OCI-LY3 (cell line): ENCODE measurements at regions not wholly inside any gene's neighbourhood (a gene's known extent, or its start where the extent isn't known, plus 50 kb on each side); places are given as distances from the start of the nearest gene placed in this dataset.

ENCODE experiments used
- H2AFZ ChIP-seq: fragments of 200-600, 300-600 bp; shearing (Covaris generic); 2 replicates; pipeline ENCODE4 v1.6.0; 2014; ENCODE audit warnings: antibody characterized with exemption, low read depth, low read length
- H3K27ac ChIP-seq: fragments of 200-600, 300-600 bp; sonication (generic); 2 replicates; pipeline ENCODE4 v1.5.1; 2014; ENCODE audit warnings: mild to moderate bottlenecking, low read length, moderate library complexity, mixed read lengths
- H3K27me3 ChIP-seq: fragments of 200-600, 300-600 bp; sonication (generic); 2 replicates; pipeline ENCODE4 v1.6.1; 2014; ENCODE audit warnings: low read depth, low read length, mixed read lengths
- H3K36me3 ChIP-seq: fragments of 200-600, 300-600 bp; sonication (generic); replicated peaks from 2 replicates; pipeline ENCODE3; 2014; ENCODE audit warnings: low read depth, low read length, mixed read lengths
- H3K4me1 ChIP-seq: fragments of 300-600, 200-600 bp; sonication (generic); 2 replicates; pipeline ENCODE4 v1.6.1; 2014; ENCODE audit warnings: low read length, mixed read lengths
- H3K4me2 ChIP-seq: fragments of 200-600, 300-600 bp; sonication (generic); 2 replicates; pipeline ENCODE4 v1.6.1; 2014; ENCODE audit warnings: low read length, mixed read lengths
- H3K4me3 ChIP-seq: fragments of 300-600, 200-600 bp; sonication (generic); 2 replicates; pipeline ENCODE4 v1.5.1; 2014; ENCODE audit warnings: antibody characterized with exemption, mild to moderate bottlenecking, low read length, moderate library complexity
- H3K79me2 ChIP-seq: fragments of 300-600, 200-600 bp; shearing (Covaris generic); 2 replicates; pipeline ENCODE4 v1.6.1; 2014; ENCODE audit warnings: mild to moderate bottlenecking, low read length, mixed read lengths
- H3K9ac ChIP-seq: fragments of 300-600, 200-600 bp; shearing (Covaris generic); 2 replicates; pipeline ENCODE4 v1.6.0; 2014; ENCODE audit warnings: mild to moderate bottlenecking, low read length, moderate library complexity
- H3K9me3 ChIP-seq: fragments of 200-600, 300-600 bp; shearing (Covaris generic); 2 replicates; pipeline ENCODE4 v1.6.1; 2014; ENCODE audit warnings: low read length, mixed read lengths; ENCODE audit not compliant: insufficient read depth
- H4K20me1 ChIP-seq: fragments of 200-600, 300-600 bp; sonication (generic); 2 replicates; pipeline ENCODE4 v1.6.1; 2016; ENCODE audit warnings: low read length, mixed read lengths; ENCODE audit not compliant: insufficient read depth
- EZH2phosphoT487 ChIP-seq: fragments of 200-600 bp; shearing (Covaris generic); IDR thresholded peaks from 2 replicates; pipeline ENCODE4 v1.6.1; 2018; ENCODE audit warnings: antibody characterized with exemption, mixed run types, low read depth
- TF ChIP-seq, protein P1 (sequence below): fragments of 200-600, 300-600 bp; sonication (generic); IDR thresholded peaks from 2 replicates; pipeline ENCODE4 v1.5.1; 2014; ENCODE audit warnings: antibody characterized with exemption, low read length, low read depth

DNA sequence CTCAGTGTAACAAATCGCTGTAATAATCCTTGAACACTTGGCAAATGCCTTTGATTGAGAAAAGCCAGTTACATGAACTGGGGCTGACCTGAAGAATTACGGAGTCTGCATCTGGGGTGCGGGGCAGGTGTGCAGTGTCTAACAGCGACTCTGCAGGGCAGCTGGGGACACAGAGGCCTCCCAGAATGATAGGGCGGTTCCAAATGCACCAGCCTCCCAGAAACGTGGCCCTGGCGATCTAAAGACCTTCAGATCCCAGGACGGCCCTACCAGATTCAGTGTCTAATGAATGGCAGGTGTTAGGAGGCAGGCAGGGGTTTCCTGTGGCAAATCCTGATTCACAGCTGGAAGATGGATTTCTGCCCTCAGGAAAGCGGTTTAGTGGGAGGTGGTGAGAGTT lies 100.5 kb upstream of the RGMA start:
- no peak overlapping the region for H2AFZ ChIP-seq
- TF ChIP-seq, protein P1, sequence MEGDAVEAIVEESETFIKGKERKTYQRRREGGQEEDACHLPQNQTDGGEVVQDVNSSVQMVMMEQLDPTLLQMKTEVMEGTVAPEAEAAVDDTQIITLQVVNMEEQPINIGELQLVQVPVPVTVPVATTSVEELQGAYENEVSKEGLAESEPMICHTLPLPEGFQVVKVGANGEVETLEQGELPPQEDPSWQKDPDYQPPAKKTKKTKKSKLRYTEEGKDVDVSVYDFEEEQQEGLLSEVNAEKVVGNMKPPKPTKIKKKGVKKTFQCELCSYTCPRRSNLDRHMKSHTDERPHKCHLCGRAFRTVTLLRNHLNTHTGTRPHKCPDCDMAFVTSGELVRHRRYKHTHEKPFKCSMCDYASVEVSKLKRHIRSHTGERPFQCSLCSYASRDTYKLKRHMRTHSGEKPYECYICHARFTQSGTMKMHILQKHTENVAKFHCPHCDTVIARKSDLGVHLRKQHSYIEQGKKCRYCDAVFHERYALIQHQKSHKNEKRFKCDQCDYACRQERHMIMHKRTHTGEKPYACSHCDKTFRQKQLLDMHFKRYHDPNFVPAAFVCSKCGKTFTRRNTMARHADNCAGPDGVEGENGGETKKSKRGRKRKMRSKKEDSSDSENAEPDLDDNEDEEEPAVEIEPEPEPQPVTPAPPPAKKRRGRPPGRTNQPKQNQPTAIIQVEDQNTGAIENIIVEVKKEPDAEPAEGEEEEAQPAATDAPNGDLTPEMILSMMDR: no peak
- TF ChIP-seq EZH2phosphoT487: no peak
- no peak overlapping the region for H3K9ac ChIP-seq
- peaks cover 36% of the 10 kb centered on the region for H3K27me3 ChIP-seq
- H3K36me3 ChIP-seq: no peaks in the 10 kb centered on the region
- H3K9me3 ChIP-seq: no peaks in the 10 kb centered on the region
- H3K27ac ChIP-seq: no peak overlapping the region
- no peak overlapping the region for H3K4me2 ChIP-seq
- no peaks in the 10 kb centered on the region for H3K4me1 ChIP-seq
- no peaks in the 10 kb centered on the region for H3K79me2 ChIP-seq
- no peaks in the 10 kb centered on the region for H4K20me1 ChIP-seq
- no peak overlapping the region for H3K4me3 ChIP-seq

DNA sequence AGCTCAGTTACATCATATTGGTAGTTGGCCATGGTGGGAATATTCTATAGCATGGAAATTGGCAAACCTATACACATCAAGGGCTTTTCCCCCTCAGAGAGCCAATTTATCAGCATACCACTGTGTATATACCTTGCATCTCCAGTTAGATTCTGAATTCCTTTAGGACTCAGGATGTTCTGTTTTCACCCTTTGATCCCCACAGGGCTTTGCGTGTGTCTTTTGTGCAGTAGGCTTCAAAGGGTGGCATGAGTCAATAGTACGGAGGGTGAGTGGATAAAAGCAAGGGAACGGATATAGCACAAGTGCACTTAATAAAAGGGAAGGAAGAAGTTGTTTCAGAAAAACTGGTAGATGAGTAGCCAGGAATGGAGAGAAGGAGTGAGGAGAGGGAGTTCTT lies 99.2 kb upstream of the RGMA start:
- H2AFZ ChIP-seq: no peak overlapping the region
- no peak overlapping the region for H3K4me3 ChIP-seq
- H3K27me3 ChIP-seq: peaks cover 40% of the 10 kb centered on the region
- H3K36me3 ChIP-seq: no peaks in the 10 kb centered on the region
- H3K27ac ChIP-seq: no peak overlapping the region
- no peak overlapping the region for H3K9ac ChIP-seq
- no peak for TF ChIP-seq EZH2phosphoT487
- TF ChIP-seq, protein P1: no peak
- H3K4me2 ChIP-seq: no peak overlapping the region
- H4K20me1 ChIP-seq: no peaks in the 10 kb centered on the region
- no peaks in the 10 kb centered on the region for H3K9me3 ChIP-seq
- H3K79me2 ChIP-seq: no peaks in the 10 kb centered on the region
- no peaks in the 10 kb centered on the region for H3K4me1 ChIP-seq

DNA sequence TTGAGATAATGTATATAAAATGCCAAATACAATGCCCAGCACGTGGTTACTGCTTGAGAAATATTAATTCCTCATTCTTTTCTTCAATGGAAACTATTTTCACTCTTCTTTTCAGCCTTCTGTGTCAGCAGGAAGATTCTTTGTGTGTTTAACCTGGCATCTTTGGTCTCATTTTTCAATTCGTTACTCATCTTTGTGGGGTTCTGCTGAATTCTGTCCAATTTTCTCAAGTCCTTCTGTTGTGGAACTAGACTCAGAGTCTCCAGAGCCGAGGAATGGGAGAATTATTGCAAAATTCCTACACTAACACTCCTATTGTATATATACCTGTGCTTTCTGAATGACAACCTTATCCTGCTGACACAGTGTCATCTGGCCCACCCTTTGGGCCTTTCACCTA lies 96.8 kb upstream of the RGMA start:
- H3K27me3 ChIP-seq: peaks cover 43% of the 10 kb centered on the region
- no peaks in the 10 kb centered on the region for H3K9me3 ChIP-seq
- H3K36me3 ChIP-seq: no peaks in the 10 kb centered on the region
- H3K79me2 ChIP-seq: no peaks in the 10 kb centered on the region
- no peaks in the 10 kb centered on the region for H4K20me1 ChIP-seq
- H3K4me1 ChIP-seq: no peaks in the 10 kb centered on the region
- no peak overlapping the region for H3K4me2 ChIP-seq
- H3K9ac ChIP-seq: no peak overlapping the region
- H3K27ac ChIP-seq: no peak overlapping the region
- H3K4me3 ChIP-seq: no peak overlapping the region
- H2AFZ ChIP-seq: no peak overlapping the region
- TF ChIP-seq EZH2phosphoT487: no peak
- TF ChIP-seq, protein P1: no peak

DNA sequence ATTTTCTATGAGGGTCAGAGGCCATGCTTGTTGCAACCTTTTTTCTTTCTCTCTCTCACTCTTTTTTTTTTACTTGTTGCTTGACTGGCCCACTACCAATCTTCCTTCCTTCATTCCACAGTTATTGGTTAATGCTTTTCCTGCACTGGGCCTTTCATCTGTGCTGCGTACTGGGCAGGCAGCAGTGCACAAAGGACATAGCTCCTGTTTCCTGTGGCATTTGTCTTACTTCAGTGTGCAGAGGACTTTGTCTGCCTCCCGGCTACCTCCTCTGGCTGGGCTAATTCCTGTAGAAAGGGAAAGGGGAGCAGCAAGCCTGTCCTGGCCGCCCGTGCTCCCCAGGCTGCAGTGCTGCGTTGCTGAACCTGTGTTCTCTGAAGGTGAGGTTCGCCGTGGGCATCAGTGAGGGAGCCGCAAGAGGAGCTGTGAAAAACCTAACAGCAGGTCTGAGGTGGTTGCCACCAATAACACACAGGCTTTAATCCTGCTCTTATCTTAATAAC lies 93.7 kb upstream of the RGMA start:
- Histone ChIP-seq H4K20me1 (no peaks in the 10 kb centered on the region), H3K27me3 (peaks cover 35% of the 10 kb centered on the region), H2AFZ (no peak overlapping the region), H3K79me2 (no peaks in the 10 kb centered on the region), H3K4me2 (no peak overlapping the region), H3K36me3 (no peaks in the 10 kb centered on the region), H3K4me1 (no peaks in the 10 kb centered on the region; the same call in 1 of the 2 replicates), H3K27ac (no peak overlapping the region), H3K4me3 (no peak overlapping the region), H3K9me3 (no peaks in the 10 kb centered on the region), H3K9ac (no peak overlapping the region)
- TF ChIP-seq, protein P1: no peak
- no peak for TF ChIP-seq EZH2phosphoT487
